MCF 10A (cell line): ENCODE measurements at regions not wholly inside any gene's neighbourhood (a gene's known extent, or its start where the extent isn't known, plus 50 kb on each side); places are given as distances from the start of the nearest gene placed in this dataset.

Experiments used
- BruUV-seq: library from RNA; stranded (reverse); fragments of 400-500 nt; replicated peaks from 2 replicates; lab custom pipeline; 2021; lab: Mats Ljungman, UMichigan
- CTCF ChIA-PET: fragments of 300-600 bp; sonication (Branson Sonifier 250); formaldehyde crosslinking; extraction: SDS; loops from one replicate; lab custom pipeline; 2021; ENCODE audit warnings: antibody characterized with exemption, inconsistent platforms; lab: Yijun Ruan, JAX
- POLR2A ChIA-PET: fragments of 300-600, 350-650 bp; sonication (Branson Sonifier 250); formaldehyde crosslinking; extraction: SDS; loops from one replicate; lab custom pipeline; 2020; ENCODE audit warnings: antibody characterized with exemption, inconsistent platforms; lab: Yijun Ruan, JAX
- DNase-seq: peaks from one replicate; pipeline ENCODE4 v3.0.0-alpha.2; 2018; ENCODE audit not compliant: unreplicated experiment
- H3K27ac Mint-ChIP-seq: one replicate; pipeline ENCODE4 v1.8.0; 2022; ENCODE audit warnings: mild to moderate bottlenecking, low read depth, mixed read lengths; ENCODE audit not compliant: unreplicated experiment
- H3K27me3 Mint-ChIP-seq: one replicate; pipeline ENCODE4 v1.8.0; 2022; ENCODE audit warnings: mixed read lengths; ENCODE audit not compliant: insufficient read depth, unreplicated experiment
- H3K36me3 Mint-ChIP-seq: one replicate; pipeline ENCODE4 v1.8.0; 2022; ENCODE audit warnings: mild to moderate bottlenecking, moderate library complexity, mixed read lengths; ENCODE audit not compliant: insufficient read depth, unreplicated experiment
- H3K4me1 Mint-ChIP-seq: one replicate; pipeline ENCODE4 v1.8.0; 2022; ENCODE audit warnings: mixed read lengths; ENCODE audit not compliant: insufficient read depth, unreplicated experiment
- H3K4me3 Mint-ChIP-seq: one replicate; pipeline ENCODE4 v1.8.0; 2022; ENCODE audit warnings: mild to moderate bottlenecking, moderate library complexity, mixed read lengths; ENCODE audit not compliant: unreplicated experiment
- H3K9me3 Mint-ChIP-seq: one replicate; pipeline ENCODE4 v1.8.0; 2022; ENCODE audit warnings: mixed read lengths; ENCODE audit not compliant: unreplicated experiment
- CTCF ChIP-seq: fragments of 200-600 bp; IDR thresholded peaks from one replicate; pipeline ENCODE4 v1.8.0; 2022; ENCODE audit warnings: antibody characterized with exemption, mild to moderate bottlenecking; ENCODE audit not compliant: unreplicated experiment
- intact Hi-C: fragments of 100-400 bp; cut with micrococcal nuclease; formaldehyde crosslinking; loops from 2 replicates; pipeline ENCODE4 v1.14.1; 2022

- Mint-ChIP-seq H3K4me1 (no peaks in the 10 kb centered on the region), H3K27me3 (no peaks in the 10 kb centered on the region), H3K27ac (peak overlapping the region; percentile 81), H3K4me3 (peak overlapping the region; percentile 83), H3K36me3 (peaks cover 6% of the 10 kb centered on the region), H3K9me3 (peaks cover 7% of the 10 kb centered on the region)
- peak; percentile 60 for DNase-seq
- ChIA-PET CTCF (interaction anchor here (0.6 to 1.3 kb wide), 5 partner anchors 35 to 119 kb away, joined by 3 to 7 read pairs (median 3); no protein-coding TSS in a partner anchor), POLR2A (interaction anchor here (2.1 kb wide), 1 partner anchor 54 kb away, joined by 6 read pairs; the partner anchor contains the start of gene KDM4C)
- BruUV-seq: no TSS peak
- intact Hi-C loops: no loop called here
- no peak for TF ChIP-seq CTCF
These were observed 53.7 kb upstream of the KDM4C start for GRCh38 chr9:6703898-6704639.

GRCh38 chr9:6702707-6703106, 55.1 kb upstream of the KDM4C start:
- BruUV-seq: no TSS peak
- peak overlapping the region; percentile 83 for H3K4me3 Mint-ChIP-seq
- no peaks in the 10 kb centered on the region for H3K4me1 Mint-ChIP-seq
- CTCF ChIA-PET: interaction anchor here (1.2 to 1.3 kb wide), 3 partner anchors 37 to 117 kb away, joined by 3 to 7 read pairs (median 4); no protein-coding TSS in a partner anchor
- H3K27ac Mint-ChIP-seq: no peak overlapping the region
- POLR2A ChIA-PET: interaction anchor here (2.1 kb wide), 1 partner anchor 55 kb away, joined by 6 read pairs; the partner anchor contains the start of gene KDM4C
- H3K27me3 Mint-ChIP-seq: no peaks in the 10 kb centered on the region
- no peak for TF ChIP-seq CTCF
- DNase-seq: no peak
- H3K36me3 Mint-ChIP-seq: no peaks in the 10 kb centered on the region
- intact Hi-C loops: no loop called here
- no peaks in the 10 kb centered on the region for H3K9me3 Mint-ChIP-seq

- no peak for TF ChIP-seq CTCF
- Mint-ChIP-seq H3K4me1 (no peaks in the 10 kb centered on the region), H3K27ac (no peak overlapping the region), H3K27me3 (no peaks in the 10 kb centered on the region), H3K9me3 (no peaks in the 10 kb centered on the region), H3K4me3 (no peak overlapping the region), H3K36me3 (peaks cover 6% of the 10 kb centered on the region)
- intact Hi-C loops: no loop called here
- ChIA-PET CTCF (interaction anchor here (1.3 kb wide), 1 partner anchor 10 kb away, joined by 3 read pairs; no protein-coding TSS in a partner anchor), POLR2A (no interaction called here)
- DNase-seq: no peak
- BruUV-seq: no TSS peak
These were observed 50.6 kb upstream of the GLDC start for GRCh38 chr9:6696178-6696577.

DNA sequence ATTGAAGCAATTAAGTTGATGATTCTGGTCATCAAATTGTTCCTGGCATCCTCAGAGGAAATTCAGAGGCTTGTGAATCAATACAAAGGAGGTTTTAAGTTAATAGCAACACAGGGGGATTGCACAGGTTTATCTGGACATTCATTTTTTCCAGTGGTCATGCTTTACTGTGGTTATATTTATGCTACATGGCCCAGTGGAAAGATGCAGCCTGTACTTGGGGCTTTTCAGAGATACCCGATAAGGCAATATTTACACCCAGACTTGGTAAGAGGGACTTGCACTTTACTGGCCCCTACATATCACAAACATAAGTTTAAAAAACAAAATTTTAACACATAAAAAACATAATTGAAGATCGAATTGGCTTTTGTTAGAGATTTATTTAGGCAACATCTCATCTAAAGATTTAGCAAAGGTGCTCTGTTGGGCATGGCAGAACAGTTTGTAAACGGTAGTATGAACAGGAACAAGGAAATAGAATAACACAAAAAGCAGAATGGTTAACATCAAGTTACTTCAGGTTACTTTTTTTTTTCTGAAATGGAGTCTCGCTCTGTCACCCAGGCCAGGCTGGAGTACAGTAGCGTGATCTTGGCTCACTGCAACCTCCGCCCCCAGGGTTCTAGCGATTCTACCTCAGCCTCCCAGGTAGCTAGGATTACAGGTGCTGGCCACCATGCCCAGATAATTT, 49.7 kb upstream of the GLDC start:
- H3K27ac Mint-ChIP-seq: no peak overlapping the region
- H3K9me3 Mint-ChIP-seq: no peaks in the 10 kb centered on the region
- H3K4me3 Mint-ChIP-seq: no peak overlapping the region
- ChIA-PET CTCF (no interaction called here), POLR2A (no interaction called here)
- TF ChIP-seq CTCF: no peak
- peaks cover 7% of the 10 kb centered on the region for H3K36me3 Mint-ChIP-seq
- no TSS peak for BruUV-seq
- no peak for DNase-seq
- intact Hi-C loops: no loop called here
- H3K27me3 Mint-ChIP-seq: no peaks in the 10 kb centered on the region
- no peaks in the 10 kb centered on the region for H3K4me1 Mint-ChIP-seq
